GM12864 (cell line): ENCODE measurements at regions not wholly inside any gene's neighbourhood (a gene's known extent, or its start where the extent isn't known, plus 50 kb on each side); places are given as distances from the start of the nearest gene placed in this dataset.

Source experiments
- DNase-seq: peaks from one replicate; pipeline ENCODE4 v3.0.0-alpha.2; 2011; ENCODE audit warnings: low read depth
- H3K4me3 ChIP-seq: 2 replicates; pipeline ENCODE4 v1.5.1; 2011; ENCODE audit warnings: mild to moderate bottlenecking, low read depth, low read length, control low read depth
- CTCF ChIP-seq: IDR thresholded peaks from 2 replicates; pipeline ENCODE4 v1.5.1; 2011; ENCODE audit warnings: low read depth, mild to moderate bottlenecking, moderate library complexity, low read length, control low read depth, inconsistent platforms; ENCODE audit errors: missing control alignments

GRCh38 chr1:239922778-239923522 lies 168.7 kb upstream of the FMN2 start:
- no peak for DNase-seq
- no peak overlapping the region for H3K4me3 ChIP-seq
- no peak for TF ChIP-seq CTCF

GRCh38 chr1:239924741-239925350 lies 166.8 kb upstream of the FMN2 start:
- DNase-seq: no peak
- no peak for TF ChIP-seq CTCF
- no peak overlapping the region for H3K4me3 ChIP-seq

- H3K4me3 ChIP-seq: no peak overlapping the region
- TF ChIP-seq CTCF: no peak
- DNase-seq: no peak
Measured at GRCh38 chr1:239926184-239926583, 165.5 kb upstream of the FMN2 start.

- no peak for DNase-seq
- no peak for TF ChIP-seq CTCF
- H3K4me3 ChIP-seq: no peak overlapping the region
Measured at GRCh38 chr1:239929317-239929716, 162.4 kb upstream of the FMN2 start.

GRCh38 chr1:239930686-239931262 lies 160.9 kb upstream of the FMN2 start:
- no peak for TF ChIP-seq CTCF
- no peak for DNase-seq
- H3K4me3 ChIP-seq: no peak overlapping the region

- TF ChIP-seq CTCF: no peak
- no peak for DNase-seq
Measured at GRCh38 chr1:239931341-239931740, 160.3 kb upstream of the FMN2 start.

More at GRCh38 chr1:239931341-239931740, 160.3 kb upstream of the FMN2 start:
- H3K4me3 ChIP-seq: no peak overlapping the region
